Keratinocyte (primary cell): ENCODE measurements at regions not wholly inside any gene's neighbourhood (a gene's known extent, or its start where the extent isn't known, plus 50 kb on each side); places are given as distances from the start of the nearest gene placed in this dataset.
"Not testable (repeated sequence)": the region's sequence is repeated elsewhere in the genome, so short reads cannot be mapped to it uniquely, and the experiment has no call there.

Experiments used
- DNase-seq: peaks from one replicate; pipeline ENCODE4 v3.0.0-alpha.2; 2011; ENCODE audit warnings: low read depth, missing footprints, low spot score
- FAIRE-seq: peaks from 2 replicates; lab custom pipeline; 2011; peaks lifted over from hg19 to GRCh38; lab: Jason Lieb, UNC
- H2AFZ ChIP-seq: 2 replicates; pipeline ENCODE4 v1.6.0; 2012; ENCODE audit warnings: low read length, control low read depth, inconsistent platforms; ENCODE audit not compliant: control insufficient read depth
- H3K27ac ChIP-seq: 2 replicates; pipeline ENCODE4 v1.5.1; 2011; ENCODE audit warnings: low read length; ENCODE audit not compliant: control insufficient read depth, insufficient read depth
- H3K27me3 ChIP-seq: 3 replicates; pipeline ENCODE4 v1.6.0; 2011; ENCODE audit warnings: low read length; ENCODE audit not compliant: control insufficient read depth, insufficient read depth; ENCODE audit errors: extremely low read depth
- H3K36me3 ChIP-seq, 2 experiments: 2 replicates in 1 of 2; 3 replicates in 1 of 2; pipeline ENCODE4 v1.5.1; 2011; ENCODE audit warnings: low read length in 2 of 2, mild to moderate bottlenecking in 1 of 2; ENCODE audit not compliant: control insufficient read depth in 2 of 2, insufficient read depth in 2 of 2; ENCODE audit errors: extremely low read depth in 1 of 2
- H3K4me1 ChIP-seq: 3 replicates; pipeline ENCODE4 v1.5.1; 2011; ENCODE audit warnings: low read length; ENCODE audit not compliant: control insufficient read depth, insufficient read depth; ENCODE audit errors: extremely low read depth
- H3K4me2 ChIP-seq: 3 replicates; pipeline ENCODE4 v1.6.0; 2011; ENCODE audit warnings: low read depth, low read length; ENCODE audit not compliant: control insufficient read depth, insufficient read depth; ENCODE audit errors: extremely low read depth
- H3K4me3 ChIP-seq, 3 experiments: fragments of 200-600 bp in 1 of 3; sonication (generic) in 1 of 3; 2 replicates in 2 of 3; 3 replicates in 1 of 3; pipeline ENCODE4 v1.5.1; 2011 to 2016; ENCODE audit warnings: low read length in 3 of 3, mild to moderate bottlenecking in 3 of 3, control low read depth in 2 of 3, inconsistent platforms in 1 of 3, low read depth in 1 of 3, mixed read lengths in 1 of 3, mixed run types in 1 of 3, moderate library complexity in 1 of 3; ENCODE audit not compliant: control insufficient read depth in 2 of 3, insufficient read depth in 2 of 3; ENCODE audit errors: extremely low read depth in 1 of 3
- H3K79me2 ChIP-seq: 2 replicates; pipeline ENCODE4 v1.6.0; 2012; ENCODE audit warnings: low read length; ENCODE audit not compliant: control insufficient read depth, insufficient read depth
- H3K9ac ChIP-seq: 3 replicates; pipeline ENCODE4 v1.6.0; 2011; ENCODE audit warnings: low read length; ENCODE audit not compliant: control insufficient read depth, insufficient read depth; ENCODE audit errors: extremely low read depth
- H3K9me1 ChIP-seq: 3 replicates; pipeline ENCODE4 v1.6.0; 2011; ENCODE audit warnings: low read length; ENCODE audit not compliant: control insufficient read depth, insufficient read depth; ENCODE audit errors: extremely low read depth
- H3K9me3 ChIP-seq: 2 replicates; pipeline ENCODE4 v1.5.1; 2012; ENCODE audit warnings: low read depth, low read length; ENCODE audit not compliant: control insufficient read depth
- H4K20me1 ChIP-seq: 3 replicates; pipeline ENCODE4 v1.6.0; 2011; ENCODE audit warnings: low read length; ENCODE audit not compliant: control insufficient read depth, insufficient read depth; ENCODE audit errors: extremely low read depth
- dilution Hi-C: fragments of 300-500 bp; cut with MboI; formaldehyde crosslinking; loops from one replicate; pipeline ENCODE4 v1.7.0; 2020; ENCODE audit warnings: low sequenced_read_pairs; ENCODE audit not compliant: extremely low pct_ligation_motif_present

DNA sequence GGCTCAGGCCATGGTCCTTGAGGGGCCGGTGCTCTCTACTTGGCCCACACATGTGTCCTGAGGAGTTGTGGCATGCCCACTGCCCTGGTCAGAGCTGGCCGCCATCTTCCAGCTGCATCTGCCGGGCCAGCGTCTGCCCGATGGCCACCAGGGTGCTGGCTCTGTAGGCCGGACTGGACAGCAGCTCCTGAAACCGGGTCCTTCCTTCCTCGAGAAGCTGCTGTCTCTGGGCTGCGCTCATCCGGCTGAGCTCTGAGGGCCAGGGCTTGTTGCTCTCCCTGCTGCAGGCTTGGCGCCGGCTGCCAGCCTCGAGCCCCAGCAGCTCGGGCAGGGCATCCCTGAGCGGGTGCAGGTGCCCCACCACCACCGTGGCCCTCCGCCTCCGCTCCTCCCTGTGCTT is 182.1 kb downstream of the POTEC start:
- H3K27ac ChIP-seq, H3K9ac ChIP-seq, H3K27me3 ChIP-seq, dilution Hi-C loops, H3K4me2 ChIP-seq, H3K9me1 ChIP-seq, H3K36me3 ChIP-seq, H3K79me2 ChIP-seq, FAIRE-seq, H3K9me3 ChIP-seq, DNase-seq, H4K20me1 ChIP-seq, H3K4me1 ChIP-seq, H3K4me3 ChIP-seq, H2AFZ ChIP-seq: not testable (repeated sequence)

DNA sequence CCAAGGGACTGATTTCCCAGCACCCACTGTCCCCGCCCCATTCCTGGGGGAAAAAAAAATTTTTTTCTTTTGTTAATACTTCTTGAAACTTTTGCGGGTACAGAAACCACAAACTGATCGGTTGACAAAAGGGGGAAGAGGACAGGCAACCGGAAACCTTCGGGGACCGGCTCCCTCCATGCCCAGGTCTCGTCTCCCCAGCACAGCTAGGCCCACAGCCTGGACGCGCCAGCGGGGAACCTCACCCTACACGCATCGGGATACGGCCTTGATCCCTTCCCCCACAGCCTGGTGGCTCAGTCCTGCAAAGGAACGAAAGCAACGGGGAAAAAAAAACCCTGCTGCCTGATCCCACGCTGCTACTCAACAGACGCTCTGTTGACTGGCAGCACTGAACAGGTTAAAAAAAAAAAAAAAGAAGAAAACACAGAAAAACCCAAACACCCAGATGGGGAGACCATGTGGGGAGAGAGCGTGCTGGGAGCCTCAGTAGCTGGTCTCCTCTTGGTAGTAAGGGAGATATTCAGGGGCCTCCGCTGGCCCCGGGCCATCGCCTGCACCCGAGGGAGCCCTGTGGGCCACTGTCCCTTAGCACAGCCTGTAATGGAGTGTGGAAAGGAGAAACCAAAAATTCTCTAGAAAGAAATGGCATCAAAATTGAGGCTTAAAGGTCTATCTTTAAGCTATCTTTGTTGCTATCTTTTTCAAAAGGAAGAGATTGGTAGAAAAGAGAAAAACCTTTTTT is 185.7 kb downstream of the POTEC start:
- dilution Hi-C loops = not testable (repeated sequence)

DNA sequence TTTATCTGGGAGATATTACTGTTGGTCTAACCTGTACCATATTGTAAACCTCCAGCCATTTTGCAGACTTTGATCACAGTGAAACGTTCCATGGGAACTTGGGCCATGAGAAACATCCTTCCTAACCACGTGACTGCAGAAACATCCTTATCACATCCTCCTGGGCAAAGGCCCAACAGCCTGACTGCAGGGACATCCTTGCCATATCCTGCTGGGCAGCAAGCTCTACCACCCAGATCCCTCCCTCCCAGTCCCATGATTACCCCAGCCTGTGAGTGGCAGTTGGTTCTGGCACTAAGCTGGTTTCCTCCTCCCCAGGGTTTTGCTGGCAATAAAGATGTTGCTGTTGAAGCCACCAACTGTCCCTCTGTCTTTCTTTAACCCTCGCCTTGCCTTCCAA is 201.2 kb downstream of the POTEC start:
- H3K36me3 ChIP-seq, dilution Hi-C loops, H3K9me3 ChIP-seq, DNase-seq, H3K79me2 ChIP-seq, H3K4me2 ChIP-seq, H4K20me1 ChIP-seq, H2AFZ ChIP-seq, H3K4me3 ChIP-seq, H3K9ac ChIP-seq, H3K9me1 ChIP-seq, H3K27ac ChIP-seq, FAIRE-seq, H3K27me3 ChIP-seq, H3K4me1 ChIP-seq: not testable (repeated sequence)

More for the DNA sequence above, 185.7 kb downstream of the POTEC start:
- H3K79me2 ChIP-seq, H3K36me3 ChIP-seq, H3K4me3 ChIP-seq, H4K20me1 ChIP-seq, H3K9ac ChIP-seq, H3K27me3 ChIP-seq, H2AFZ ChIP-seq, FAIRE-seq, H3K4me1 ChIP-seq, H3K27ac ChIP-seq, H3K4me2 ChIP-seq, DNase-seq, H3K9me3 ChIP-seq, H3K9me1 ChIP-seq: not testable (repeated sequence)

DNA sequence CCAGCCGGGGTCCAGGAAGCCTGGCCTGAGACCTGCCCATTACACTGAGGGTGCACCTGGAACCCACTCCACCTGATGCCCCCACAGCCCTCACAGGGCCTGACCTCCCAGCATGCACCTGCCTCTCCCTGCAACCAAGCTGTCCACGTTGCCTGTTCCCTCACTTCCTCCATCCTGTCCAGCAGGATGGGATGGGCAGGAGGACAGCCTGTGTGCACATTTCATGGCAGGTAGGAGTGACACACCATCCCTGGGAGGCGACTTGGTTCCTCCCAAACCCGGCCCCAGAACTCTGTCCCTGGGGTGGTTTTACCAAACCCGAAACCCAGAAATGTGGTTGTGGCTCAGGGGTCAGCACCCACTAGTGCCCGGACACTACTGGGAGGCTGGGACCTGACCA is 203.8 kb upstream of the ZNF519 start:
- H3K4me1 ChIP-seq, H3K79me2 ChIP-seq, dilution Hi-C loops, H3K36me3 ChIP-seq, H2AFZ ChIP-seq, DNase-seq, FAIRE-seq, H3K27me3 ChIP-seq, H3K27ac ChIP-seq, H3K4me3 ChIP-seq, H3K4me2 ChIP-seq, H3K9me1 ChIP-seq, H3K9me3 ChIP-seq, H4K20me1 ChIP-seq, H3K9ac ChIP-seq: not testable (repeated sequence)

DNA sequence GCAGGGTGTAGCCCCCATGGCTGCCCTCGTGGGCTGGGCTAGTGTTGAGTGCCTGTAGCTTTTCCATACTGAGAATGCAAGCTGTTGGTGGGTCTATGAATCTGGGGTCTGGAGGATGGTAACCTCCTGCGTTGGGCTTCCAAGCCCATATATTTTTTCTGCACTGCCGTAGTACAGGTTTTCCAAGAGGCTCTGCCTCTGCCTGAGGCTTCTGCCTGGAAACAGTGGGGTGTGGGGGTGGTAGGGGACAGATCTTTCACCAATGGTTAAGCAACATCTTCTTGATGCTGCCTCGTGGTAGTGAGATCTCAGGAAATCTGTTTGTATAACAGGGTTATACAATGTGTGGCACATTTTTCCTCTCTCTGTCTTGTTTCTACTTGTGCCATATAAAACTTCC is 189.0 kb upstream of the ZNF519 start:
- FAIRE-seq, H3K27me3 ChIP-seq: not testable (repeated sequence)

More for the DNA sequence above, 189.0 kb upstream of the ZNF519 start:
- H3K36me3 ChIP-seq, H3K9me1 ChIP-seq, H3K9me3 ChIP-seq, H4K20me1 ChIP-seq, DNase-seq, H3K4me1 ChIP-seq, H3K9ac ChIP-seq, H3K4me3 ChIP-seq, dilution Hi-C loops, H3K4me2 ChIP-seq, H3K79me2 ChIP-seq, H2AFZ ChIP-seq, H3K27ac ChIP-seq: not testable (repeated sequence)
